ENCODE measurements at regions not wholly inside any gene's neighbourhood (a gene's known extent, or its start where the extent isn't known, plus 50 kb on each side); places are given as distances from the start of the nearest gene placed in this dataset.

DNA sequence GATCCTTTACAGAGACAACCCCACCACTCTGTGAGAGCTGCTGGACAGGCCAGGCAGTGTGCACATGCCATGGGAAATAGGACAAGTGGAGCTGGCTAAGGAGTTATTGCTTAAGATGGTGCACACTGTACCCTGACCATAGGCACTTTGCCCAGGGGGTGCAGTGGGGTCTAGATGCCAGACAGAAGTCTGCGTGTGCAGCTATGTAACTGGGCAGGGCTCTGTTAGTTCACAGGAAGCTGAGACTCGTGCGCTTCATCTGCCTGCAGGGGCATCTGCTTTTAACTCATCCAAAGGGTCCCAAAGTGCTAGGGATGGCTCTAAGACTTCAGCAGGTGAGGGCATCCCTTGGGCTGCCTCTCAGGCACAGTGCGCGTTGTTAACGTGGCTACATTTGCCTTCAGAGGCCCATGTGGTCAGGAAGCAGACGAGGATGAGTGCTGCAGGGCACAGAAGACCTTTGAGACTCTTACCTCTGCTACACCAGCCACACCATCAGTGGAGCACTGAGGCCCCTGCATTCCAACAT, 77.7 kb upstream of the GPR26 start:
- Histone ChIP-seq H3K27ac (no peak overlapping the region), H3K36me3 (no peaks in the 10 kb centered on the region), H3K4me3 (no peak overlapping the region), H3K9me3 (no peaks in the 10 kb centered on the region), H3K27me3 (peaks cover 0 to 26% (median 0%) of the 10 kb centered on the region in 4 donors), H3K4me1 (peaks cover 0 to 10% (median 4%) of the 10 kb centered on the region in 3 donors)
- intact Hi-C loops (cut with DNase I), result loop anchor here (10.0 kb wide), 1 partner anchor 796 kb away; no protein-coding TSS in a partner anchor
- 46 to 100% methylated on average over 1 to 5 of the region's 7 CpGs for WGBS, 2 donors
- TF ChIP-seq CTCF (IDR thresholded peaks at IDR 0.05) (no peak), POLR2A (IDR thresholded peaks at IDR 0.05) (no peak)
- no peak for DNase-seq

DNA sequence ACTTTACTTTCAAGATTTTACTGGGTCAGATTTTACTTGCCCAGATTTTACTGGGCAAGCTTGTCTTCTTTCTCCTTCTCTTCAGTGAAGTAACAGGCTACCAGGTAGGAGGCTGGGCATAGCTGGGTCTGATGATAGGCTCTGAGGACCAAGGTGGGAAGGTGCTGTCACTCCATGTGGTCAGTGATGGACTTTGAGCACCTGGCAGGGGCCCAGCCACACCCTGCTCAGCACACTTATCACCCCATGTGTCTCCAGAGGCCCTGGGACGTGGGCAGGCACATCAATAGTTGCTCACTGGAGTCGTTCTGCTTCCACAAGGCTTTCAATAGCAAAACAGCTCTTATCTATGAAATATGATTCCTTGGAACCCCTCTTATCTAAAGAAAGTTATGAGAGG, 70.5 kb upstream of the GPR26 start:
- H3K4me1 ChIP-seq, result no peaks in the 10 kb centered on the region
- intact Hi-C loops (cut with DNase I), result no loop called here
- WGBS, 2 donors, result 15 to 25% methylated on average over 2 of the region's 2 CpGs
- TF ChIP-seq CTCF (IDR thresholded peaks at IDR 0.05), result no peak
- TF ChIP-seq POLR2A (IDR thresholded peaks at IDR 0.05), result no peak
- no peaks in the 10 kb centered on the region for H3K36me3 ChIP-seq
- no peak overlapping the region for H3K4me3 ChIP-seq
- DNase-seq, result no peak
- no peaks in the 10 kb centered on the region for H3K9me3 ChIP-seq
- no peak overlapping the region for H3K27ac ChIP-seq
- H3K27me3 ChIP-seq, result peaks cover 0 to 11% (median 0%) of the 10 kb centered on the region in 4 donors

- H3K4me3 ChIP-seq, result no peak overlapping the region
- no peak for DNase-seq
- 71 to 72% methylated on average over 3 to 4 of the region's 4 CpGs for WGBS, 2 donors
- TF ChIP-seq POLR2A (IDR thresholded peaks at IDR 0.05) (no peak), CTCF (IDR thresholded peaks at IDR 0.05) (no peak)
- no peaks in the 10 kb centered on the region for H3K4me1 ChIP-seq
- H3K9me3 ChIP-seq, result no peaks in the 10 kb centered on the region
- intact Hi-C loops (cut with DNase I), result no loop called here
- no peaks in the 10 kb centered on the region for H3K36me3 ChIP-seq
- peaks cover 0 to 14% (median 0%) of the 10 kb centered on the region in 4 donors for H3K27me3 ChIP-seq
- no peak overlapping the region for H3K27ac ChIP-seq
Observed at GRCh38 chr10:123597676-123598075, 68.5 kb upstream of the GPR26 start.

- Histone ChIP-seq H3K27me3 (peaks cover 0 to 29% (median 0%) of the 10 kb centered on the region in 4 donors), H3K4me3 (no peak overlapping the region), H3K27ac (no peak overlapping the region), H3K4me1 (no peaks in the 10 kb centered on the region), H3K36me3 (no peaks in the 10 kb centered on the region), H3K9me3 (no peaks in the 10 kb centered on the region)
- TF ChIP-seq CTCF (IDR thresholded peaks at IDR 0.05), result no peak
- TF ChIP-seq POLR2A (IDR thresholded peaks at IDR 0.05), result no peak
- DNase-seq, result no peak
- intact Hi-C loops (cut with DNase I), result no loop called here
- WGBS, 2 donors, result 76 to 80% methylated on average over 2 to 7 of the region's 8 CpGs
Observed at GRCh38 chr10:123599366-123599849, 66.7 kb upstream of the GPR26 start.

DNA sequence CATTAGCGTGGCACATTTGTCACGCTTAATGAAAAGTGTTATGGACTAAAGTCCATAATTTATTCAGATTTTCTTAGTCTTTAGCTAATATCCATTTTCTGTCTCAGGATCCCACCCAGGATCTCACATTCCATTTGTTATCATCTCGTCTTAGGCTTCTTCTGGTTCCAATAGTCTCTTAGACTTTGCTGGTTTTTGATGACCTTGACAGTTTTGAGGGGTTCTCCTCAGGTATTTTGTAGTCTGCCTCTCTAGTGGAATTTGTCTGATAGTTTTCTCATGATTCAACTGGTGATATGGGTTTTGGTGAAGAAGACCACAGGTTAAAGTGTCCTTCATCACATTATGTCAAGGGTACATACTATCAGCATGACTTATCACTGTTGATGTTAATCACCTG, 66.0 kb upstream of the GPR26 start:
- Histone ChIP-seq H3K4me1 (no peaks in the 10 kb centered on the region), H3K9me3 (no peaks in the 10 kb centered on the region), H3K36me3 (no peaks in the 10 kb centered on the region), H3K4me3 (no peak overlapping the region), H3K27ac (no peak overlapping the region), H3K27me3 (peaks cover 0 to 33% (median 0%) of the 10 kb centered on the region in 4 donors)
- WGBS, 2 donors, result 79 to 84% methylated on average over 3 of the region's 3 CpGs
- DNase-seq, result no peak
- TF ChIP-seq CTCF (IDR thresholded peaks at IDR 0.05) (no peak), POLR2A (IDR thresholded peaks at IDR 0.05) (no peak)
- intact Hi-C loops (cut with DNase I), result no loop called here

All from esophagus squamous epithelium (tissue), 5 donors.